Activated T-helper 1 cell treated with anti-CD3 and anti-CD28 coated beads, Interleukin-2, amount 50 U/mL, for 16 hours (primary cell): ENCODE measurements at regions not wholly inside any gene's neighbourhood (a gene's known extent, or its start where the extent isn't known, plus 50 kb on each side); places are given as distances from the start of the nearest gene placed in this dataset.
"Not testable (repeated sequence)": the region's sequence is repeated elsewhere in the genome, so short reads cannot be mapped to it uniquely, and the experiment has no call there.

Source experiments
- DNase-seq, 2 donors: peaks; one replicate each; pipeline ENCODE4 v3.0.0-alpha.2; 2020; ENCODE audit warnings: low read depth in 1 of 2, low spot score in 1 of 2

GRCh38 chr9:65566018-65566417, 109.7 kb upstream of the ZNG1E start:
- not testable (repeated sequence) for DNase-seq

- not testable (repeated sequence) for DNase-seq
Observed at GRCh38 chr9:65519018-65519417, 156.7 kb upstream of the ZNG1E start.

GRCh38 chr9:65514465-65514864, 161.3 kb upstream of the ZNG1E start:
- not testable (repeated sequence) for DNase-seq

DNA sequence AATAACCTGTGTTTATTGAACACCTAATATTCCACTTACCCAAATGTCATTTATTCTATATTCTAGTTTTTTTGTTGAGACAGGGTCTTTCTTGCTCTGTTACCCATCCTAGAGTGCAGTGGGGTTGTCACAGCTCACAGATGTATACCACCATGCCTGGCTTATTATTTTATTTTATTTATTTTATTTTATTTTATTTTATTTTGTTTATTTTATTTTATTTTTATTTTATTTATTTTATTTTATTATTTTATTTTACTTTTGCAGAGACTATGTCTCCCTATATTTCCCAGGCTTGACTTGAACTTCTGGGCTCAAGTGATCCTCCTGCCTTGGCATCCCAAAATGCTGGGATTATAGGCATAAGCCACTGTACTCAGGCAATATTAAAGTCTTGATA, 167.8 kb upstream of the ZNG1E start:
- not testable (repeated sequence) for DNase-seq

GRCh38 chr9:65504686-65505085, 171.0 kb upstream of the ZNG1E start:
- not testable (repeated sequence) for DNase-seq

- not testable (repeated sequence) for DNase-seq
Observed at GRCh38 chr9:65503696-65504095, 172.0 kb upstream of the ZNG1E start.

DNA sequence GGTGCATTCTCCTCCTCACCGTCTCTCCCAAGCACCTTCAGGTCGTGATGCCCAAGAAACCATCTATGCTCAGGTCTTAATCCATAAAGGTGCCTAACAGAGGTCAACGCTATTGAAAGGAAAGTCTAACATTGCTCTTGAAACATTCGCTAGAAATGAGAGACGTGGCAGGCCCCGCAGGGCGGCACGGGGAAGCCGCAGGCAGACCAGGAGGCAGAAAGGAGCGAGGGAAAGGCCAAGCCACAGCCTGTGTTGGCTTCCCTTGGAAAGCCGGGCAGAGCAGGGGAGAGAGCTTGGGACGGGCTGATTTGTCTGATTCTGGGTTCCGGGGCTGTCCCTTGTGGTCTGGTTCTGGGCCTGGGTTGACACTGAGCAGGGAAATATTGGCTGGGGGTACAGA, 192.8 kb upstream of the ZNG1E start:
- DNase-seq = not testable (repeated sequence)

GRCh38 chr9:65481291-65481690, 194.4 kb upstream of the ZNG1E start:
- DNase-seq = not testable (repeated sequence)

- not testable (repeated sequence) for DNase-seq
Observed at GRCh38 chr9:65474891-65475290, 189.9 kb upstream of the FOXD4L5 start.

GRCh38 chr9:65473059-65473822, 188.2 kb upstream of the FOXD4L5 start:
- not testable (repeated sequence) for DNase-seq

GRCh38 chr9:65471106-65471505, 186.1 kb upstream of the FOXD4L5 start:
- not testable (repeated sequence) for DNase-seq

GRCh38 chr9:65466911-65467734, 182.1 kb upstream of the FOXD4L5 start:
- DNase-seq = not testable (repeated sequence)

DNA sequence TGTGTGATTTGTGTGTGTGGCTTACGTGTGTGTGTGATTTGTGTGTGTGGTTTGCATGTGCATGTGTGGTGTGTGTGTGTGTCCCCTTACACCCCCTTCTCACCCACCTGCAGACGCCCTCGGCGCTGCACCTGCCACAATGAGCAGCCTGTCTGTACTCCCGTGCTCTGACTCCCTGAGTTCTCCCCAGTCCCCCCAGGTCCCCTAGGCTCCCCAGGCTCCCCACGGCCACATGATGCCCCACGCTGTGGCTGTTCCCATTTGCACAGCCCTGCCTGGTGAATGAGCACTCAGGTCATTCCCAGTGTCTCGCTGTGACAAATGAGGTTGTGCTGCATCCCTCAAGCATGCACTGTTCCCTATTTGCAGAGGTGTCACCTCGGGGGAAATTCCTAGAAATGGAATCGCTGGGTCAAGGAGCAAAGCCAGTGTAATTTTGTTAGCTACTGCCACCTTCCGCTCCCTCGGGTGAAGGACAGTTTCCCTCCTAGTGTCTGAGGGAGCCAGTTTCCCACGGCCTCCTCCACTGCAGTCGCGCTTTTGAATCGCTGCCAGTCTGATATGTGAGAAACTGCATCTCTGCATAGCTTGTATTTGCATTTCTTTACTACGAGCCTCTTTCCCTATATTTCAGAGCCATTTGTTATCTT, 180.4 kb upstream of the FOXD4L5 start:
- not testable (repeated sequence) for DNase-seq

- DNase-seq = not testable (repeated sequence)
Observed at GRCh38 chr9:65462476-65462875, 177.5 kb upstream of the FOXD4L5 start.

DNA sequence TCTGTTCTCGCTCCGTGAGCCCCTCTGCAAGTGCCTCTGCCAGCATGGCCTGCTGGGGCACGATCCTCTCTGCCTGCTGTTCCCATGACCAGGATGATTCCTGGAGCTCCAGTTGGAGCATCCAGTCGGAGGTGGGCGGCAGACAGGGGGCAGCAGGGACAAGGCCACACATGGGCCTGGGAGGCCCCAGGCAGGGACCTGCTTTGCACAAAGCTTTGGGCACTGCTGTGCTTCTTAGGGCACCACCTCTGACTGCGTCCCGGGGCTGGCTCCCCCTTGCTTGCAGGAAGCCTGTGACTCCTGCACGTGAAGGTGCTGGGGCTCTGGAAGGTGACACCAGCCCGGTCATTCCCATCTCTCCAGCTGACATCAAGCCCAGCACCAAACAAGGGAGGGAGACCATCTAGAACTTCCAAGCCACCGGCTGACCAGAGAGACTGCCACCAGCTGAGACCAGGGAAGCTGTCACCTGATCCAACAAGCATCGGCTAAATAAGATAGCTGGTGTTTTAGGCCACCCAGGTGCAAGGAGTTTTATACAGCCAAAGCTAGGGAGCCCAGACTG, 174.8 kb upstream of the FOXD4L5 start:
- no peak for DNase-seq

- DNase-seq = no peak
Observed at GRCh38 chr9:65458992-65459391, 174.0 kb upstream of the FOXD4L5 start.

DNA sequence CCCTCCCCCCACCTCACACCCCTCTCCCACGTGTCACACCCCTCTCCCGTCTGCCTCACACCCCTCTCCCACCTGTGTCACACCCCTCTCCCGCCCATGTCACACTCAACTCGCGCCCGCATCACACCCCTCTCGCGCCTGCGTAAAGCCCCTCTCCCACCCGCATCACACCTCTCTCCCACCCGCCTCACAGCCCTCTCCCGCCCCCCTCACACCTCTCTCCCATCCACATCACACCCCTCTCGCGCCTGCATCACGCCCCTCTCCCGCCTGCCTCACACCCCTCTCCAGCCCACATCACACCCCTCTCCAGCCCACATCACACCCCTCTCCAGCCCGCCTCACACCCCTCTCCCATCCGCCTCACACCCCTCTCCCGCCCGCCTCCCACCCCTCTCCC, 173.5 kb upstream of the FOXD4L5 start:
- no peak for DNase-seq

DNA sequence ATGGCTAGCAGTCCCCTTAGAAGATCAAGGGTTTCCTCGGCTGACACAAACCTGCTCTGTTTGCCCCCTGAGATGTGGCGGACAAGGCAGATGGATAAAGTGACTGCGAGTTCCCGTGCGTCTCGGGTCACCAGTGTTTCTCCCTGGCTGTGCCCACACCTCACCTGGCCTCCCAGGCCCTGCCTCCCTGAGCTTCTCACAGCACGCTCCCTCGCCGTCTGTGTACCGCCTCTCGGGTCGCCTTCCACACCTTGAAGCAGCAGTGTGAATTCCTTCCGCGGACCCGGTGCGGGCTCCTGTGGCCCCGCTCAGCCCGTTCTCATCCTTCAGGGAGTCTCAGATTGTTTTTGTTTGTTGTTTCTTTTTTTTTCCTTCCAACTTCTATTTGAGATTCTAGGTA, 172.0 kb upstream of the FOXD4L5 start:
- not testable (repeated sequence) for DNase-seq

- DNase-seq = not testable (repeated sequence)
Observed at GRCh38 chr9:65455751-65456647, 171.0 kb upstream of the FOXD4L5 start.

DNA sequence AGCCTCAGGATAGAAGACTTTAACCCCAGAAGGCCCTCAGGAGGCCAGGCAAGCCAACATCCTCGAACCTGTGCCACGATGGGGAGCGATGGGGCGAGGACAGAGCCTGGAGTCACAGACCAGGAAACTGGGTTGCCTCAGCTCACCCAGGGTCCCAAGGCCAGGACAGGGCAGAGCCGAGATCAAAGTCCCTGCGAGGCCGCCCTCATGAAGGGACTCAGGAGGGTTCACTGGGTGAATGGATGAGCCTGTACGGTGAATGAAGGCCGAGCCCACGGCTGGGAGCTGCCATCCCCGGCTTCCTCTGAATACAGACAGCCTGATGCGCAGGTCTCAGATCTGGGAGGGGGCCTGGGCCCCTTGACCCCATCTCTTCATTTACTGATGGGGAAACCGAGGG, 170.1 kb upstream of the FOXD4L5 start:
- not testable (repeated sequence) for DNase-seq
